ENCODE measurements at regions not wholly inside any gene's neighbourhood (a gene's known extent, or its start where the extent isn't known, plus 50 kb on each side); places are given as distances from the start of the nearest gene placed in this dataset.

DNA sequence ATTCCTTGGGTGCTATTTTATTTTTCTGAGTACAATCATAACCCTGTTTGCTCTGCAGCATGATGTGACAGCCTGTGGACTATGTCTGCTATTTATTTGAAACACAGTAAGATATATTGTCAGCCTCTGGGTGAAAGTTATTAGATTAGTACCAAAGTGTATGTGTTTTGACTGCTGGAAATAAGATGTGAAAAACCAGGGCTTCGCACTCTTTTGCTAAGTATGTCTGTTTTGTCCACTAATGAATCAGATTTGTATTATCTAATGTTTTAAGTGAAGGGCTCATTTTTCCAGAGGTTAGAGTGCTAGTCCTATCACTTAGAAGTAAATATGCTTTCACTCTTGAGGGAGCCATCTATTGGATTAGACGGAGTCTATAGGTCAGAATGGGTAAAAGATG lies 569.8 kb upstream of the FZD8 start:
- H3K79me2 ChIP-seq (ENCODE audit: insufficient read depth, low read length) = no peaks in the 10 kb centered on the region
- TF ChIP-seq, protein P1, sequence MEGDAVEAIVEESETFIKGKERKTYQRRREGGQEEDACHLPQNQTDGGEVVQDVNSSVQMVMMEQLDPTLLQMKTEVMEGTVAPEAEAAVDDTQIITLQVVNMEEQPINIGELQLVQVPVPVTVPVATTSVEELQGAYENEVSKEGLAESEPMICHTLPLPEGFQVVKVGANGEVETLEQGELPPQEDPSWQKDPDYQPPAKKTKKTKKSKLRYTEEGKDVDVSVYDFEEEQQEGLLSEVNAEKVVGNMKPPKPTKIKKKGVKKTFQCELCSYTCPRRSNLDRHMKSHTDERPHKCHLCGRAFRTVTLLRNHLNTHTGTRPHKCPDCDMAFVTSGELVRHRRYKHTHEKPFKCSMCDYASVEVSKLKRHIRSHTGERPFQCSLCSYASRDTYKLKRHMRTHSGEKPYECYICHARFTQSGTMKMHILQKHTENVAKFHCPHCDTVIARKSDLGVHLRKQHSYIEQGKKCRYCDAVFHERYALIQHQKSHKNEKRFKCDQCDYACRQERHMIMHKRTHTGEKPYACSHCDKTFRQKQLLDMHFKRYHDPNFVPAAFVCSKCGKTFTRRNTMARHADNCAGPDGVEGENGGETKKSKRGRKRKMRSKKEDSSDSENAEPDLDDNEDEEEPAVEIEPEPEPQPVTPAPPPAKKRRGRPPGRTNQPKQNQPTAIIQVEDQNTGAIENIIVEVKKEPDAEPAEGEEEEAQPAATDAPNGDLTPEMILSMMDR (IDR thresholded peaks at IDR 0.05) = no peak
- Mint-ChIP-seq H3K36me3 (no peaks in the 10 kb centered on the region), H3K9me3 (peaks cover 0 to 3% (median 1%) of the 10 kb centered on the region in 7 donors), H3K27me3 (ENCODE audit: low read depth in 3 of 3) (peaks cover 0 to 2% (median 0%) of the 10 kb centered on the region in 3 donors), H3K4me1 (no peaks in the 10 kb centered on the region), H3K4me3 (no peak overlapping the region), H3K27ac (no peak overlapping the region)
- no peaks in the 10 kb centered on the region for H4K20me1 ChIP-seq (ENCODE audit: insufficient read depth, low read length)
- H3K36me3 ChIP-seq (replicated peaks in 1 of 2; ENCODE audit: control insufficient read depth in 1 of 2, insufficient read depth in 2 of 2, low read length in 2 of 2) = no peaks in the 10 kb centered on the region
- H3K9me3 ChIP-seq (replicated peaks in 1 of 2; ENCODE audit: control insufficient read depth in 1 of 2, insufficient read depth in 1 of 2, low read length in 2 of 2) = no peaks in the 10 kb centered on the region
- no CpG with 5 or more reads among the region's 2 CpGs for WGBS (ENCODE audit: insufficient coverage)
- H3K27me3 ChIP-seq (ENCODE audit: control insufficient read depth in 2 of 2, insufficient read depth in 2 of 2, low read length in 2 of 2) = no peaks in the 10 kb centered on the region
- H3K27ac ChIP-seq (ENCODE audit: low read depth in 1 of 2, low read length in 2 of 2) = no peak overlapping the region
- H3K4me2 ChIP-seq (replicated peaks; ENCODE audit: extremely low read depth, low read length, poor library complexity, severe bottlenecking) = no peak overlapping the region
- no peak overlapping the region for H3K4me3 ChIP-seq (replicated peaks in 1 of 3; ENCODE audit: low read depth in 2 of 3, low read length in 3 of 3)
- DNase-seq = no peak
- intact Hi-C loops (cut with micrococcal nuclease) = no loop called here
- H2AFZ ChIP-seq (ENCODE audit: insufficient read depth, low read depth, low read length, poor library complexity, severe bottlenecking) = no peak overlapping the region
- no peak overlapping the region for H3K9ac ChIP-seq (ENCODE audit: insufficient read depth, low read length, poor library complexity, severe bottlenecking)
- no peaks in the 10 kb centered on the region for H3K4me1 ChIP-seq (ENCODE audit: control insufficient read depth in 1 of 2, insufficient read depth in 2 of 2, low read length in 2 of 2)

DNA sequence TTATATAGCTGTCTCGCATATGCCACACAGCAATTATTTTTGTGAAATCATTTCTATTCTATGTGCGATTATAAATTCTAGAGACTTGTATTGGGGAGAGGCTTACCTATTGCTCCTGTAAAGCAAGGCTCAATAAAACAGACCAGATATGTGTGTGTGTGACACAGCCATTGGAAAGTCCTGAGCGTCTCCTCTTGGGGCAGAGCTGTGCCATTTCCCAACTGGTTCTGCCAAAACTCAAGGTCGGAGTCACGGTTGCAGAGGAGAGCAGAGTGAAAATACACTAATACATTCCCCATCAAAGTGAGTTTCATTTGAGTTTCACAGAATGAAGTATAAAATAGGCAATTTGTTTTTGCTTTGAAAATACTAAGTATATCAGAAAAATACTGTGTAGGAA lies 567.4 kb upstream of the FZD8 start:
- no peak overlapping the region for H3K4me2 ChIP-seq (replicated peaks; ENCODE audit: extremely low read depth, low read length, poor library complexity, severe bottlenecking)
- H3K27me3 ChIP-seq (ENCODE audit: control insufficient read depth in 2 of 2, insufficient read depth in 2 of 2, low read length in 2 of 2) = no peaks in the 10 kb centered on the region
- no peaks in the 10 kb centered on the region for H3K36me3 ChIP-seq (replicated peaks in 1 of 2; ENCODE audit: control insufficient read depth in 1 of 2, insufficient read depth in 2 of 2, low read length in 2 of 2)
- no peaks in the 10 kb centered on the region for H3K9me3 ChIP-seq (replicated peaks in 1 of 2; ENCODE audit: control insufficient read depth in 1 of 2, insufficient read depth in 1 of 2, low read length in 2 of 2)
- no peaks in the 10 kb centered on the region for H3K36me3 Mint-ChIP-seq
- intact Hi-C loops (cut with micrococcal nuclease) = no loop called here
- H3K4me1 ChIP-seq (ENCODE audit: control insufficient read depth in 1 of 2, insufficient read depth in 2 of 2, low read length in 2 of 2) = no peaks in the 10 kb centered on the region
- TF ChIP-seq, protein P1 (IDR thresholded peaks at IDR 0.05) = no peak
- no peaks in the 10 kb centered on the region for H3K4me1 Mint-ChIP-seq
- H3K27ac ChIP-seq (ENCODE audit: low read depth in 1 of 2, low read length in 2 of 2) = no peak overlapping the region
- H3K27me3 Mint-ChIP-seq (ENCODE audit: low read depth in 3 of 3) = peaks cover 0 to 2% (median 0%) of the 10 kb centered on the region in 3 donors
- no CpG with 5 or more reads among the region's 5 CpGs for WGBS (ENCODE audit: insufficient coverage)
- H3K79me2 ChIP-seq (ENCODE audit: insufficient read depth, low read length) = no peaks in the 10 kb centered on the region
- H4K20me1 ChIP-seq (ENCODE audit: insufficient read depth, low read length) = no peaks in the 10 kb centered on the region
- peaks cover 0 to 5% (median 2%) of the 10 kb centered on the region in 7 donors for H3K9me3 Mint-ChIP-seq
- H3K9ac ChIP-seq (ENCODE audit: insufficient read depth, low read length, poor library complexity, severe bottlenecking) = no peak overlapping the region
- no peak for DNase-seq
- no peak overlapping the region for H3K27ac Mint-ChIP-seq
- no peak overlapping the region for H3K4me3 Mint-ChIP-seq
- H3K4me3 ChIP-seq (replicated peaks in 1 of 3; ENCODE audit: low read depth in 2 of 3, low read length in 3 of 3) = no peak overlapping the region
- no peak overlapping the region for H2AFZ ChIP-seq (ENCODE audit: insufficient read depth, low read depth, low read length, poor library complexity, severe bottlenecking)
